Pancreas (tissue), 10 donors: ENCODE measurements at regions not wholly inside any gene's neighbourhood (a gene's known extent, or its start where the extent isn't known, plus 50 kb on each side); places are given as distances from the start of the nearest gene placed in this dataset.

ENCODE experiments used
- ATAC-seq, 4 donors: fragments of 200-7000 bp; cut with Tn5 transposase; one replicate each; pipeline versions ENCODE4 v1.8.0 to v1.9.1; 2020; ENCODE audit warnings: mild to moderate bottlenecking in 4 of 4, moderate library complexity in 4 of 4
- DNase-seq, 6 donors: peaks; one replicate each; pipeline ENCODE4 v3.0.0-alpha.2; 2020
- FAIRE-seq: peaks from 2 replicates; lab custom pipeline; 2012; peaks lifted over from hg19 to GRCh38; lab: Jason Lieb, UNC
- H3K27ac ChIP-seq, 4 donors: fragments of 200-600 bp; sonication (generic); 1 replicate in 3 of 4; 2 replicates in 1 of 4; pipeline versions ENCODE4 v1.5.0 to v1.8.0; 2020
- H3K27me3 ChIP-seq, 4 donors: fragments of 200-600 bp; one replicate each; pipeline ENCODE4 v1.8.0; 2021
- H3K36me3 ChIP-seq, 3 donors: fragments of 200-600 bp; sonication (generic) in 1 of 3; one replicate each; pipeline versions ENCODE4 v1.5.0 to v1.8.0; 2020 to 2021
- H3K4me1 ChIP-seq, 3 donors: fragments of 200-600 bp; one replicate each; pipeline ENCODE4 v1.8.0; 2021
- H3K4me3 ChIP-seq, 4 donors: fragments of 200-600 bp; sonication (generic) in 2 of 4; one replicate each; pipeline versions ENCODE4 v1.5.0 to v1.8.0; 2020 to 2021
- H3K9me3 ChIP-seq, 4 donors: fragments of 200-600 bp; one replicate each; pipeline ENCODE4 v1.8.0; 2021
- CTCF ChIP-seq, 4 donors: fragments of 200-600 bp; sonication (generic) in 3 of 4; IDR thresholded peaks; one replicate each; pipeline versions ENCODE4 v1.5.0 to v1.8.0; 2021; ENCODE audit warnings: antibody characterized with exemption in 4 of 4
- WGBS, 2 donors: extraction: QIAGEN DNeasy Blood & Tissue Kit; methylation state at CpG; one replicate each; pipeline ENCODE4 v1.1.7; 2013; 5-methylcytosine and 5-hydroxymethylcytosine counted together
- intact Hi-C, 3 donors: fragments of 100-400 bp; cut with DNase I; formaldehyde crosslinking; loops; one replicate each; pipeline versions ENCODE4 v1.11.1 to v1.14.2; 2022
- donor health status: healthy with polysubstance abuse.
- donor health status: DM: no; HTN: no; CAD: no; lungs with moderate emphysema.
- donor health status: DM: no; HTN: no; CAD: no.
- donor health status: control.
- donor health status: control.
- donor health status: Bipolar disorder and iron deficiency.
- donor health status: DM: yes; HTN: yes; CAD: no.
- donor health status: DM: no; HTN: no; CAD: no.
- donor health status: DM: no; HTN: no; CAD: no.
- donor health status: DM: yes; HTN: yes; CAD: no.

GRCh38 chr18:79606621-79607331 is 72.8 kb upstream of the CTDP1 start:
- ATAC-seq (no peak), DNase-seq (peak in 3 of 6 donors; percentile 12 to 55 (median 39)), FAIRE-seq (no peak)
- TF ChIP-seq CTCF (IDR thresholded peaks at IDR 0.05) = no peak
- Histone ChIP-seq H3K4me3 (no peak overlapping the region), H3K4me1 (no peaks in the 10 kb centered on the region), H3K27ac (no peak overlapping the region), H3K27me3 (no peaks in the 10 kb centered on the region), H3K36me3 (no peaks in the 10 kb centered on the region), H3K9me3 (no peaks in the 10 kb centered on the region)
- intact Hi-C loops = no loop called here
- 59 to 69% methylated on average over 29 to 31 of the region's 31 CpGs for WGBS, 2 donors

DNA sequence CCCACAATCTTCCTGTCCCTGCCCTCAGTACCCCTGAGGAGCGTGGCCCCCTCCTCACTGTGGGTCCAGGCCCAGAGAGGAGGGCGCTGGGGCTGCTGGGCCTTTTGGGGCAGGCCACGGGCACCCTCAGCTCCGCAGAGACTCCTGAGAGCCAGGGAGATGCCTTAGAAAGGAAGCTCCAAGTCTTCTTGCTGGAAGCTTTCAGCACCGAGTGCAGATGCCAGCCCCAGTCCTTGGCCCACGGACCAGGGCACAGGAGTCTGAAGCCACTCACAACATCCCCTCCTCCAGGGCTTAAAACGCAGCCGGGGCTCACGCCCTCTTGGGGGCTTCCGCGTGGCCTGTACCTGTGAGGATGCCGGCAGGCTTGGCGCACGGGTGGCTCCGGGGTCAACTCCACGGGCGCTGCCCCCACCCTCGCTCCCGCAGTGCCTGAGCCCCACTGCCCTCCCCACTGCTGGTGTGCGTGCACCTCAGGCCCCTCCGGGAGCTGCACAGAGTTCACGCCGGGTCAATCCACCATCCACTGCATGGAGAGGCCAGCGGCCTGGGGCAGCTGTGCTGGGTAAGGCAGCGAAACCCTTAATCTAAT is 72.1 kb upstream of the CTDP1 start:
- no peak for FAIRE-seq
- no peak for ATAC-seq
- no peak for TF ChIP-seq CTCF (IDR thresholded peaks at IDR 0.05)
- WGBS, 2 donors = 63 to 73% methylated on average over 25 of the region's 25 CpGs
- intact Hi-C loops = no loop called here
- no peak overlapping the region for H3K27ac ChIP-seq
- no peaks in the 10 kb centered on the region for H3K9me3 ChIP-seq
- no peak overlapping the region for H3K4me3 ChIP-seq
- no peaks in the 10 kb centered on the region for H3K4me1 ChIP-seq
- no peaks in the 10 kb centered on the region for H3K27me3 ChIP-seq
- DNase-seq = peak in 3 of 6 donors; percentile 7 to 67 (median 55)
- H3K36me3 ChIP-seq = no peaks in the 10 kb centered on the region

DNA sequence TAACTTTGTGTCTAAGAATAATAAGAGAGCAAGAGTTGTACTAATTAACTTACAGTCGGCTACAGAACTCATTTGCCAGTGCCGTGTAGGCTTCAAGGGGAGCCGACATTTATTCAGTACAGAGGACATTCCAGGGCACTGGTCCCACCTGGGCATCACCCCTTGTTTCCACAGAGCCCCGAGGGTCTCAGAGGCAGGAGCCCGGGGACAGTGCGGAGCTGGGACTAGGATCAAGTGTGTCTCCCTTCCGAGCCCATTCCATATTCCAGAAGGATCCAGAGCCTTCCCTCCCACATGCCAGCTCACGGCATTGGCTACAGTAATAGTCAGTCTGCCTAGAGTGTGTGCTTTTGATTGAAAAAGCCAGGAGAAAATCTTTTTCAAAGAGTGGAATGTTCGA is 71.5 kb upstream of the CTDP1 start:
- TF ChIP-seq CTCF (IDR thresholded peaks at IDR 0.05) = no peak
- Histone ChIP-seq H3K9me3 (no peaks in the 10 kb centered on the region), H3K4me1 (no peaks in the 10 kb centered on the region), H3K36me3 (no peaks in the 10 kb centered on the region), H3K27me3 (no peaks in the 10 kb centered on the region), H3K27ac (no peak overlapping the region), H3K4me3 (no peak overlapping the region)
- ATAC-seq (no peak), FAIRE-seq (no peak), DNase-seq (peak in 2 of 6 donors; percentile 21 to 24)
- WGBS, 2 donors = 54 to 61% methylated on average over 9 of the region's 9 CpGs
- intact Hi-C loops = no loop called here

GRCh38 chr18:79608535-79608934 is 71.1 kb upstream of the CTDP1 start:
- no peak overlapping the region for H3K4me3 ChIP-seq
- H3K27me3 ChIP-seq = no peaks in the 10 kb centered on the region
- intact Hi-C loops = no loop called here
- H3K9me3 ChIP-seq = no peaks in the 10 kb centered on the region
- TF ChIP-seq CTCF (IDR thresholded peaks at IDR 0.05) = no peak
- no peak overlapping the region for H3K27ac ChIP-seq
- no peaks in the 10 kb centered on the region for H3K36me3 ChIP-seq
- no peaks in the 10 kb centered on the region for H3K4me1 ChIP-seq
- 48 to 56% methylated on average over 18 of the region's 18 CpGs for WGBS, 2 donors
- DNase-seq (peak in 2 of 6 donors; percentile 29 to 43), FAIRE-seq (no peak), ATAC-seq (no peak)

DNA sequence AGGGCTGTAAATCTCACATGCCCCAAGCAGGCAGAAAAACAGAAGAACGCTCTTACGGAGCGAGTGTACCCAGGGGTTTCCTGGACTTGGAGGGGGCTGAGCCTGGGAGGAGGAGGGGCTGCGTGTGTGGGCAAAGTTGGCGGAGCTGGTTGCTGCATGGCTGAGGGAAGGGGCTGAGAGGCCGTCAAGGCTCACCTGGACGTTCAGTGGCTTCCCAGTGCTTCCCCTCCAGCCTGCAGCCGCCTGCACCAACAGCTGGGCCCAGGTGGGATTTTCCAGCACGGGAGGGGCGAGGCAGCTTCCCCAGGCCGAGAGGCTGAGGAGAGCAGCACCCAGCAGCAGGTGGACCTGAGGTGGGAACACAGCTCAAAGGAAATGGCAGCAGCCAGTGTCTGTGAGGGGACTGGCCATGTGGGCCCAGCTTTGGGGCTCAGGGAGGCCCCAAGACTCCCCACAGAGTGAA is 70.6 kb upstream of the CTDP1 start:
- H3K27me3 ChIP-seq = no peaks in the 10 kb centered on the region
- H3K36me3 ChIP-seq = no peaks in the 10 kb centered on the region
- H3K9me3 ChIP-seq = no peaks in the 10 kb centered on the region
- H3K4me3 ChIP-seq = no peak overlapping the region
- WGBS, 2 donors = 46 to 48% methylated on average over 11 of the region's 11 CpGs
- H3K27ac ChIP-seq = no peak overlapping the region
- DNase-seq = peak in 2 of 6 donors; percentile 22 to 45
- no peaks in the 10 kb centered on the region for H3K4me1 ChIP-seq
- TF ChIP-seq CTCF (IDR thresholded peaks at IDR 0.05) = no peak
- intact Hi-C loops = no loop called here
- no peak for FAIRE-seq
- ATAC-seq = no peak
